ENCODE measurements at regions not wholly inside any gene's neighbourhood (a gene's known extent, or its start where the extent isn't known, plus 50 kb on each side); places are given as distances from the start of the nearest gene placed in this dataset.

DNA sequence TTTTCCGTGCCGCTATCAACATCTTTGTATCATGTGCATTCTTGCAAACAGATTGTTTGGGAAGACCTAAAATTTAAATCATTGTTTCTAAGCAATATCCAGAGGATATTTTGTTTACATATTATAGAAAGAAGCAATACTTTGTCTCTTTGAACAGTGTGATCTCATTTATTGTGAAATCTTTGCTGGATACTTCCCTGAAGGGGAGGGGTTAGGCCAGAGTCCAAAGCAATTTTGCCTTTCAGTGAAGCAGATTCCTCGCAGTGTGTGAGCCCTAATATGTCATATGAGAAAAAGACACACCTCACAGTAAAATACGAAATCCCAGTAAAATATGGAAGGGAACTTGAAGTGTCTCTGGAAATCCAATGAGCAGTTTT is 158.7 kb upstream of the SLCO3A1 start:
- no peak overlapping the region for H3K4me3 Mint-ChIP-seq (ENCODE audit: low read depth, unreplicated experiment)
- TF ChIP-seq, protein P1, sequence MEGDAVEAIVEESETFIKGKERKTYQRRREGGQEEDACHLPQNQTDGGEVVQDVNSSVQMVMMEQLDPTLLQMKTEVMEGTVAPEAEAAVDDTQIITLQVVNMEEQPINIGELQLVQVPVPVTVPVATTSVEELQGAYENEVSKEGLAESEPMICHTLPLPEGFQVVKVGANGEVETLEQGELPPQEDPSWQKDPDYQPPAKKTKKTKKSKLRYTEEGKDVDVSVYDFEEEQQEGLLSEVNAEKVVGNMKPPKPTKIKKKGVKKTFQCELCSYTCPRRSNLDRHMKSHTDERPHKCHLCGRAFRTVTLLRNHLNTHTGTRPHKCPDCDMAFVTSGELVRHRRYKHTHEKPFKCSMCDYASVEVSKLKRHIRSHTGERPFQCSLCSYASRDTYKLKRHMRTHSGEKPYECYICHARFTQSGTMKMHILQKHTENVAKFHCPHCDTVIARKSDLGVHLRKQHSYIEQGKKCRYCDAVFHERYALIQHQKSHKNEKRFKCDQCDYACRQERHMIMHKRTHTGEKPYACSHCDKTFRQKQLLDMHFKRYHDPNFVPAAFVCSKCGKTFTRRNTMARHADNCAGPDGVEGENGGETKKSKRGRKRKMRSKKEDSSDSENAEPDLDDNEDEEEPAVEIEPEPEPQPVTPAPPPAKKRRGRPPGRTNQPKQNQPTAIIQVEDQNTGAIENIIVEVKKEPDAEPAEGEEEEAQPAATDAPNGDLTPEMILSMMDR (IDR thresholded peaks at IDR 0.05; ENCODE audit: unreplicated experiment), result no peak
- no peaks in the 10 kb centered on the region for H3K36me3 Mint-ChIP-seq (ENCODE audit: insufficient read depth, unreplicated experiment)
- no peaks in the 10 kb centered on the region for H3K9me3 Mint-ChIP-seq (ENCODE audit: low read depth, unreplicated experiment)
- no peaks in the 10 kb centered on the region for H3K27me3 Mint-ChIP-seq (ENCODE audit: unreplicated experiment)
- DNase-seq, result peak; percentile 21
- CTCF ChIA-PET, result no interaction called here
- intact Hi-C loops (cut with micrococcal nuclease; ENCODE audit: unreplicated experiment), result no loop called here
- H3K4me1 Mint-ChIP-seq (ENCODE audit: low read depth, unreplicated experiment), result no peaks in the 10 kb centered on the region
- no TSS peak for BruUV-seq (replicated peaks)
- no peak overlapping the region for H3K27ac Mint-ChIP-seq (ENCODE audit: unreplicated experiment)

- Mint-ChIP-seq H3K27ac (ENCODE audit: unreplicated experiment) (no peak overlapping the region), H3K9me3 (ENCODE audit: low read depth, unreplicated experiment) (no peaks in the 10 kb centered on the region), H3K4me1 (ENCODE audit: low read depth, unreplicated experiment) (no peaks in the 10 kb centered on the region), H3K27me3 (ENCODE audit: unreplicated experiment) (no peaks in the 10 kb centered on the region), H3K36me3 (ENCODE audit: insufficient read depth, unreplicated experiment) (no peaks in the 10 kb centered on the region), H3K4me3 (ENCODE audit: low read depth, unreplicated experiment) (no peak overlapping the region)
- intact Hi-C loops (cut with micrococcal nuclease; ENCODE audit: unreplicated experiment), result no loop called here
- CTCF ChIA-PET, result no interaction called here
- TF ChIP-seq, protein P1 (IDR thresholded peaks at IDR 0.05; ENCODE audit: unreplicated experiment), result no peak
- DNase-seq, result no peak
- BruUV-seq (replicated peaks), result no TSS peak
These were observed 157.7 kb upstream of the SLCO3A1 start for GRCh38 chr15:91695799-91696198.

- no peak overlapping the region for H3K4me3 Mint-ChIP-seq (ENCODE audit: low read depth, unreplicated experiment)
- H3K27ac Mint-ChIP-seq (ENCODE audit: unreplicated experiment), result no peak overlapping the region
- no peaks in the 10 kb centered on the region for H3K36me3 Mint-ChIP-seq (ENCODE audit: insufficient read depth, unreplicated experiment)
- H3K4me1 Mint-ChIP-seq (ENCODE audit: low read depth, unreplicated experiment), result no peaks in the 10 kb centered on the region
- TF ChIP-seq, protein P1 (IDR thresholded peaks at IDR 0.05; ENCODE audit: unreplicated experiment), result no peak
- intact Hi-C loops (cut with micrococcal nuclease; ENCODE audit: unreplicated experiment), result no loop called here
- no peaks in the 10 kb centered on the region for H3K27me3 Mint-ChIP-seq (ENCODE audit: unreplicated experiment)
- BruUV-seq (replicated peaks), result no TSS peak
- H3K9me3 Mint-ChIP-seq (ENCODE audit: low read depth, unreplicated experiment), result no peaks in the 10 kb centered on the region
- DNase-seq, result no peak
- CTCF ChIA-PET, result interaction anchor here (1.3 kb wide), 1 partner anchor 9 kb away, joined by 5 read pairs; no protein-coding TSS in a partner anchor
These were observed 156.5 kb upstream of the SLCO3A1 start for GRCh38 chr15:91696981-91697380.

DNA sequence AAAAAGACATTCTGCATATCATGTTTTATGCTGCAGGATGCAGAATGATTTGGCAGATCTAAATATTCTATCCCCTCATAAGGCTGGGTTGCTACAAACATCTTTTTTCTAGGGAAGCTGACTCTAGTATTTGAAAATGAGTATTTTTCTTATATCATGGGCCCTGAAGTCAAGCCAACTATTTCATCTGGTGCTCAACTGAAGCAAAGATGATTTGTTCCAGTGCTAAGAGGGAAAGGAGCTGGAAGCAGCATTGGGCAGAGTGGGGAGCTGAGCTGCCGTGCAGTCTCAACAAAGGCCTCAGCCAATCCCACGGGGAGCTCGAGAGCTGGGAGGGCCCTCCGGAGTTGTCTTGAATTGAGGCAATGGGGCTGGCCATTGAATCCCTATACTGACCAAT is 155.3 kb upstream of the SLCO3A1 start:
- H3K36me3 Mint-ChIP-seq (ENCODE audit: insufficient read depth, unreplicated experiment), result no peaks in the 10 kb centered on the region
- intact Hi-C loops (cut with micrococcal nuclease; ENCODE audit: unreplicated experiment), result no loop called here
- TF ChIP-seq, protein P1 (IDR thresholded peaks at IDR 0.05; ENCODE audit: unreplicated experiment), result no peak
- H3K27me3 Mint-ChIP-seq (ENCODE audit: unreplicated experiment), result no peaks in the 10 kb centered on the region
- no peaks in the 10 kb centered on the region for H3K9me3 Mint-ChIP-seq (ENCODE audit: low read depth, unreplicated experiment)
- H3K27ac Mint-ChIP-seq (ENCODE audit: unreplicated experiment), result no peak overlapping the region
- no TSS peak for BruUV-seq (replicated peaks)
- H3K4me3 Mint-ChIP-seq (ENCODE audit: low read depth, unreplicated experiment), result no peak overlapping the region
- H3K4me1 Mint-ChIP-seq (ENCODE audit: low read depth, unreplicated experiment), result no peaks in the 10 kb centered on the region
- CTCF ChIA-PET, result interaction anchor here (1.1 kb wide), 1 partner anchor 8 kb away, joined by 3 read pairs; no protein-coding TSS in a partner anchor
- no peak for DNase-seq

Measured in Calu3 (cell line).